SK-N-SH (cell line): ENCODE measurements at regions not wholly inside any gene's neighbourhood (a gene's known extent, or its start where the extent isn't known, plus 50 kb on each side); places are given as distances from the start of the nearest gene placed in this dataset.

Experiments used
- CTCF ChIA-PET: fragments of 300-600, 350-600 bp; formaldehyde crosslinking; extraction: SDS; loops from one replicate; lab custom pipeline; 2021; lab: Yijun Ruan, JAX
- POLR2A ChIA-PET: fragments of 350-600 bp; sonication (Branson Sonifier 250); formaldehyde crosslinking; extraction: SDS; loops from one replicate; lab custom pipeline; 2020; ENCODE audit warnings: antibody characterized with exemption, inconsistent platforms; lab: Yijun Ruan, JAX
- DNase-seq: peaks from one replicate; pipeline ENCODE4 v3.0.0; 2012
- H2AFZ ChIP-seq: fragments of 200-600 bp; sonication (generic); 2 replicates; pipeline ENCODE4 v1.8.1; 2016; ENCODE audit warnings: antibody characterized with exemption, mild to moderate bottlenecking, low read depth
- H3F3A ChIP-seq: fragments of 200-600 bp; sonication (generic); replicated peaks from 2 replicates; pipeline ENCODE3; 2016; ENCODE audit warnings: antibody characterized with exemption, mild to moderate bottlenecking; ENCODE audit not compliant: insufficient read depth
- H3K27ac ChIP-seq, 2 experiments: fragments of 200-500 bp in 1 of 2; fragments of 200-600 bp in 1 of 2; sonication (Bioruptor generic) in 1 of 2; sonication (generic), shearing (Covaris generic) in 1 of 2; 2 replicates each; pipeline versions ENCODE4 v1.5.1 to v1.6.1; 2014 to 2016; ENCODE audit warnings: low read depth in 2 of 2, inconsistent platforms in 1 of 2, low read length in 1 of 2, mild to moderate bottlenecking in 1 of 2, mixed read lengths in 1 of 2
- H3K27me3 ChIP-seq: fragments of 200-600 bp; sonication (generic), shearing (Covaris generic); 2 replicates; pipeline ENCODE4 v1.6.1; 2016; ENCODE audit warnings: mixed run types; ENCODE audit not compliant: insufficient read depth
- H3K36me3 ChIP-seq, 2 experiments: fragments of 200-500 bp in 1 of 2; fragments of 200-600 bp in 1 of 2; sonication (Bioruptor generic) in 1 of 2; sonication (generic) in 1 of 2; replicated peaks in 1 of 2; 2 replicates each; pipeline versions ENCODE3 to v1.5.1; 2014 to 2016; ENCODE audit warnings: low read length in 1 of 2, mild to moderate bottlenecking in 1 of 2; ENCODE audit not compliant: insufficient read depth in 2 of 2, control insufficient read depth in 1 of 2
- H3K4me1 ChIP-seq, 2 experiments: fragments of 200-500 bp in 1 of 2; fragments of 200-600 bp in 1 of 2; sonication (Bioruptor generic) in 1 of 2; sonication (generic), shearing (Covaris generic) in 1 of 2; 2 replicates each; pipeline versions ENCODE4 v1.5.1 to v1.6.1; 2014 to 2016; ENCODE audit warnings: low read depth in 1 of 2, low read length in 1 of 2, mixed run types in 1 of 2; ENCODE audit not compliant: insufficient read depth in 2 of 2, control insufficient read depth in 1 of 2
- H3K4me2 ChIP-seq: fragments of 200-600 bp; sonication (generic), shearing (Covaris generic); 2 replicates; pipeline ENCODE4 v1.6.1; 2017; ENCODE audit warnings: mixed run types
- H3K4me3 ChIP-seq, 2 experiments: fragments of 200-500 bp in 1 of 2; fragments of 200-600 bp in 1 of 2; sonication (Bioruptor generic) in 1 of 2; sonication (generic), shearing (Covaris generic) in 1 of 2; 2 replicates each; pipeline versions ENCODE4 v1.5.1 to v1.8.1; 2014 to 2016; ENCODE audit warnings: low read depth in 2 of 2, inconsistent platforms in 1 of 2, low read length in 1 of 2, mild to moderate bottlenecking in 1 of 2, mixed read lengths in 1 of 2, moderate library complexity in 1 of 2
- H3K79me2 ChIP-seq: fragments of 200-600 bp; sonication (generic); 2 replicates; pipeline ENCODE4 v1.8.1; 2017; ENCODE audit warnings: mild to moderate bottlenecking; ENCODE audit not compliant: insufficient read depth
- H3K9ac ChIP-seq: fragments of 200-600 bp; sonication (generic); 2 replicates; pipeline ENCODE4 v1.6.1; 2017; ENCODE audit warnings: mixed run types
- H3K9me2 ChIP-seq: fragments of 200-600 bp; sonication (generic); 2 replicates; pipeline ENCODE4 v1.6.1; 2017; ENCODE audit warnings: mixed run types
- H3K9me3 ChIP-seq: fragments of 200-600 bp; sonication (generic); 2 replicates; pipeline ENCODE4 v1.6.1; 2017; ENCODE audit warnings: mixed run types, mild to moderate bottlenecking, moderate library complexity
- H4K20me1 ChIP-seq: fragments of 200-600 bp; sonication (generic); 2 replicates; pipeline ENCODE4 v1.6.1; 2017; ENCODE audit warnings: mild to moderate bottlenecking, mixed run types; ENCODE audit not compliant: insufficient read depth
- ELF1 ChIP-seq: IDR thresholded peaks from 2 replicates; pipeline ENCODE4 v1.4.0; 2012
- EP300 ChIP-seq, 2 experiments: IDR thresholded peaks; 2 replicates each; pipeline versions ENCODE4 v1.4.0 to v1.6.1; 2012; ENCODE audit warnings: borderline replicate concordance in 1 of 2, low read depth in 1 of 2, low read length in 1 of 2
- FOSL2 ChIP-seq: IDR thresholded peaks from 2 replicates; pipeline ENCODE4 v1.4.0; 2012; ENCODE audit warnings: low read depth, mild to moderate bottlenecking, moderate library complexity, borderline replicate concordance
- FOXJ3 ChIP-seq: sonication (generic); formaldehyde crosslinking; IDR thresholded peaks from 2 replicates; pipeline ENCODE4 v1.5.1; 2020; ENCODE audit warnings: mild to moderate bottlenecking, missing genetic modification reagents
- FOXM1 ChIP-seq: IDR thresholded peaks from 2 replicates; pipeline ENCODE4 v1.4.0; 2012; ENCODE audit warnings: low read depth, mild to moderate bottlenecking
- GABPA ChIP-seq: IDR thresholded peaks from 2 replicates; pipeline ENCODE4 v1.4.0; 2012; ENCODE audit warnings: low read depth, mild to moderate bottlenecking
- GATA2 ChIP-seq: sonication (generic); formaldehyde crosslinking; IDR thresholded peaks from 2 replicates; pipeline ENCODE4 v1.5.0; 2020; ENCODE audit warnings: mild to moderate bottlenecking, missing genetic modification reagents
- JUND ChIP-seq: IDR thresholded peaks from 2 replicates; pipeline ENCODE4 v1.4.0; 2012
- NRF1 ChIP-seq: IDR thresholded peaks from 2 replicates; pipeline ENCODE4 v1.6.1; 2012; ENCODE audit warnings: low read depth, mild to moderate bottlenecking, low read length
- RAD21 ChIP-seq: IDR thresholded peaks from 2 replicates; pipeline ENCODE4 v1.6.1; 2012; ENCODE audit warnings: mild to moderate bottlenecking, low read length
- REST ChIP-seq: IDR thresholded peaks from 2 replicates; pipeline ENCODE4 v1.6.1; 2012; ENCODE audit warnings: mild to moderate bottlenecking, low read depth, low read length, moderate library complexity
- RXRA ChIP-seq: IDR thresholded peaks from 2 replicates; pipeline ENCODE4 v1.4.0; 2012; ENCODE audit warnings: low read depth, mild to moderate bottlenecking, borderline replicate concordance
- SMC3 ChIP-seq: IDR thresholded peaks from 2 replicates; pipeline ENCODE4 v1.6.1; 2012; ENCODE audit warnings: low read depth, low read length, improper control_type of control experiment
- USF2 ChIP-seq: fragments of 150-350 bp; IDR thresholded peaks from 2 replicates; pipeline ENCODE4 v1.6.1; 2017; ENCODE audit warnings: antibody characterized with exemption, low read length, low read depth, borderline replicate concordance
- WGBS: methylation state at CpG from one replicate; pipeline ENCODE4 v1.1.6; 2017; ENCODE audit warnings: low lambda C conversion rate; 5-methylcytosine and 5-hydroxymethylcytosine counted together
- TF ChIP-seq, protein P1 (sequence below): fragments of 200-600 bp; sonication (generic); IDR thresholded peaks from 2 replicates; pipeline ENCODE4 v1.6.1; 2017; ENCODE audit warnings: antibody characterized with exemption, mild to moderate bottlenecking, moderate library complexity
- TF ChIP-seq, protein P2 (sequence below): IDR thresholded peaks from 2 replicates; pipeline ENCODE4 v1.4.0; 2012; ENCODE audit warnings: low read depth, borderline replicate concordance
- TF ChIP-seq, protein P3 (sequence below): IDR thresholded peaks from 2 replicates; pipeline ENCODE4 v1.4.0; 2012; ENCODE audit warnings: low read depth

GRCh38 chr4:114474188-114474800, 124.3 kb upstream of the UGT8 start:
- WGBS, result 14% methylated on average over 3 of the region's 3 CpGs
- ChIA-PET POLR2A (no interaction called here), CTCF (interaction anchor here (1.6 kb wide), 1 partner anchor 25 kb away, joined by 3 read pairs; no protein-coding TSS in a partner anchor)
- no peak overlapping the region for H3K9ac ChIP-seq
- no peak overlapping the region for H3K4me2 ChIP-seq
- no peak for TF ChIP-seq NRF1
- no peak for TF ChIP-seq JUND
- TF ChIP-seq FOSL2, result no peak
- no peaks in the 10 kb centered on the region for H3K79me2 ChIP-seq
- no peaks in the 10 kb centered on the region for H3K9me3 ChIP-seq
- H3K27ac ChIP-seq, result no peak overlapping the region
- H4K20me1 ChIP-seq, result no peaks in the 10 kb centered on the region
- H3K4me1 ChIP-seq, result no peaks in the 10 kb centered on the region
- no peak for DNase-seq
- no peaks in the 10 kb centered on the region for H3F3A ChIP-seq
- no peak overlapping the region for H3K4me3 ChIP-seq
- no peak overlapping the region for H2AFZ ChIP-seq
- no peaks in the 10 kb centered on the region; the same call in 1 of the 2 replicates for H3K27me3 ChIP-seq
- H3K9me2 ChIP-seq, result no peaks in the 10 kb centered on the region
- H3K36me3 ChIP-seq, result no peaks in the 10 kb centered on the region

- Histone ChIP-seq H3K4me2 (no peak overlapping the region), H2AFZ (no peak overlapping the region), H3K27me3 (no peaks in the 10 kb centered on the region), H3K79me2 (no peaks in the 10 kb centered on the region), H3K27ac (no peak overlapping the region), H3K9ac (no peak overlapping the region), H3K9me2 (no peaks in the 10 kb centered on the region), H3K4me3 (no peak overlapping the region), H3F3A (no peaks in the 10 kb centered on the region), H4K20me1 (no peaks in the 10 kb centered on the region), H3K36me3 (no peaks in the 10 kb centered on the region), H3K4me1 (no peaks in the 10 kb centered on the region), H3K9me3 (no peaks in the 10 kb centered on the region)
- WGBS, result 39% methylated on average over 9 of the region's 9 CpGs
- no peak for DNase-seq
- TF ChIP-seq REST, result no peak
- TF ChIP-seq, protein P1, sequence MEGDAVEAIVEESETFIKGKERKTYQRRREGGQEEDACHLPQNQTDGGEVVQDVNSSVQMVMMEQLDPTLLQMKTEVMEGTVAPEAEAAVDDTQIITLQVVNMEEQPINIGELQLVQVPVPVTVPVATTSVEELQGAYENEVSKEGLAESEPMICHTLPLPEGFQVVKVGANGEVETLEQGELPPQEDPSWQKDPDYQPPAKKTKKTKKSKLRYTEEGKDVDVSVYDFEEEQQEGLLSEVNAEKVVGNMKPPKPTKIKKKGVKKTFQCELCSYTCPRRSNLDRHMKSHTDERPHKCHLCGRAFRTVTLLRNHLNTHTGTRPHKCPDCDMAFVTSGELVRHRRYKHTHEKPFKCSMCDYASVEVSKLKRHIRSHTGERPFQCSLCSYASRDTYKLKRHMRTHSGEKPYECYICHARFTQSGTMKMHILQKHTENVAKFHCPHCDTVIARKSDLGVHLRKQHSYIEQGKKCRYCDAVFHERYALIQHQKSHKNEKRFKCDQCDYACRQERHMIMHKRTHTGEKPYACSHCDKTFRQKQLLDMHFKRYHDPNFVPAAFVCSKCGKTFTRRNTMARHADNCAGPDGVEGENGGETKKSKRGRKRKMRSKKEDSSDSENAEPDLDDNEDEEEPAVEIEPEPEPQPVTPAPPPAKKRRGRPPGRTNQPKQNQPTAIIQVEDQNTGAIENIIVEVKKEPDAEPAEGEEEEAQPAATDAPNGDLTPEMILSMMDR, result no peak
- no peak for TF ChIP-seq EP300 (IDR thresholded peaks at IDR 0.05; ENCODE audit: borderline replicate concordance in 1 of 2, low read depth in 1 of 2, low read length in 1 of 2)
- TF ChIP-seq, protein P2, sequence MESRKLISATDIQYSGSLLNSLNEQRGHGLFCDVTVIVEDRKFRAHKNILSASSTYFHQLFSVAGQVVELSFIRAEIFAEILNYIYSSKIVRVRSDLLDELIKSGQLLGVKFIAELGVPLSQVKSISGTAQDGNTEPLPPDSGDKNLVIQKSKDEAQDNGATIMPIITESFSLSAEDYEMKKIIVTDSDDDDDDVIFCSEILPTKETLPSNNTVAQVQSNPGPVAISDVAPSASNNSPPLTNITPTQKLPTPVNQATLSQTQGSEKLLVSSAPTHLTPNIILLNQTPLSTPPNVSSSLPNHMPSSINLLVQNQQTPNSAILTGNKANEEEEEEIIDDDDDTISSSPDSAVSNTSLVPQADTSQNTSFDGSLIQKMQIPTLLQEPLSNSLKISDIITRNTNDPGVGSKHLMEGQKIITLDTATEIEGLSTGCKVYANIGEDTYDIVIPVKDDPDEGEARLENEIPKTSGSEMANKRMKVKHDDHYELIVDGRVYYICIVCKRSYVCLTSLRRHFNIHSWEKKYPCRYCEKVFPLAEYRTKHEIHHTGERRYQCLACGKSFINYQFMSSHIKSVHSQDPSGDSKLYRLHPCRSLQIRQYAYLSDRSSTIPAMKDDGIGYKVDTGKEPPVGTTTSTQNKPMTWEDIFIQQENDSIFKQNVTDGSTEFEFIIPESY, result no peak
- no peak for TF ChIP-seq FOXJ3 (CRISPR knock-in tag)
- no peak for TF ChIP-seq FOXM1
- TF ChIP-seq RXRA, result no peak
- TF ChIP-seq GABPA, result no peak
- TF ChIP-seq USF2, result no peak
- no peak for TF ChIP-seq GATA2 (CRISPR knock-in tag)
- no peak for TF ChIP-seq SMC3
- TF ChIP-seq ELF1, result no peak
- TF ChIP-seq, protein P3, sequence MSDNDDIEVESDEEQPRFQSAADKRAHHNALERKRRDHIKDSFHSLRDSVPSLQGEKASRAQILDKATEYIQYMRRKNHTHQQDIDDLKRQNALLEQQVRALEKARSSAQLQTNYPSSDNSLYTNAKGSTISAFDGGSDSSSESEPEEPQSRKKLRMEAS, result no peak
- no peak for TF ChIP-seq RAD21
- ChIA-PET POLR2A (no interaction called here), CTCF (interaction anchor here (0.7 kb wide), 1 partner anchor 13 kb away, joined by 3 read pairs; no protein-coding TSS in a partner anchor)
Observed at GRCh38 chr4:114476310-114476709, 122.3 kb upstream of the UGT8 start.
